SK-N-SH treated with all-trans-retinoic acid at 6 μM for 48 hours (cell line): ENCODE measurements at regions not wholly inside any gene's neighbourhood (a gene's known extent, or its start where the extent isn't known, plus 50 kb on each side); places are given as distances from the start of the nearest gene placed in this dataset.

ENCODE experiments used
- CSDC2 ChIP-seq: fragments of 250-450 bp; sonication (Bioruptor Pico); IDR thresholded peaks from 2 replicates; pipeline ENCODE4 v1.5.0; 2020; ENCODE audit warnings: mild to moderate bottlenecking, moderate library complexity
- PPARA ChIP-seq: fragments of 250-450 bp; sonication (Bioruptor Pico); IDR thresholded peaks from 2 replicates; pipeline ENCODE4 v1.5.0; 2020; ENCODE audit warnings: mild to moderate bottlenecking, borderline replicate concordance
- RARB ChIP-seq: fragments of 250-450 bp; sonication (Bioruptor Pico); IDR thresholded peaks from 2 replicates; pipeline ENCODE4 v1.8.0; 2021; ENCODE audit warnings: mild to moderate bottlenecking, moderate library complexity
- SNAI2 ChIP-seq: fragments of 250-450 bp; sonication (Bioruptor Pico); IDR thresholded peaks from 2 replicates; pipeline ENCODE4 v1.5.0; 2020; ENCODE audit warnings: mild to moderate bottlenecking, moderate library complexity
- TCF4 ChIP-seq: fragments of 250-450 bp; sonication (Bioruptor Pico); IDR thresholded peaks from 2 replicates; pipeline ENCODE4 v1.8.0; 2021; ENCODE audit warnings: mild to moderate bottlenecking, moderate library complexity, borderline replicate concordance
- TOX ChIP-seq: fragments of 250-450 bp; sonication (Bioruptor Pico); IDR thresholded peaks from 2 replicates; pipeline ENCODE4 v1.8.0; 2021; ENCODE audit warnings: mild to moderate bottlenecking, moderate library complexity, borderline replicate concordance
- TSHZ2 ChIP-seq: fragments of 250-450 bp; sonication (Bioruptor Pico); IDR thresholded peaks from 2 replicates; pipeline ENCODE4 v1.5.0; 2020; ENCODE audit warnings: mild to moderate bottlenecking, moderate library complexity
- ZFP3 ChIP-seq: fragments of 250-450 bp; sonication (Bioruptor Pico); IDR thresholded peaks from 2 replicates; pipeline ENCODE4 v1.5.0; 2020; ENCODE audit warnings: mild to moderate bottlenecking, moderate library complexity
- ZFP30 ChIP-seq: fragments of 450-650 bp; formaldehyde crosslinking; IDR thresholded peaks from 2 replicates; pipeline ENCODE4 v1.5.0; 2022; ENCODE audit warnings: mild to moderate bottlenecking, moderate library complexity

GRCh38 chr12:106006382-106006781, 132.4 kb downstream of the NUAK1 start:
- TF ChIP-seq ZFP30 (CRISPR knock-in tag): no peak
- TF ChIP-seq ZFP3 (CRISPR knock-in tag): no peak
- no peak for TF ChIP-seq SNAI2 (CRISPR knock-in tag)
- no peak for TF ChIP-seq RARB
- no peak for TF ChIP-seq PPARA (CRISPR knock-in tag)
- no peak for TF ChIP-seq CSDC2 (CRISPR knock-in tag)
- TF ChIP-seq TCF4 (CRISPR knock-in tag): no peak
- TF ChIP-seq TSHZ2 (CRISPR knock-in tag): no peak
- no peak for TF ChIP-seq TOX (CRISPR knock-in tag)
